NCI-H2196 (cell line): ENCODE measurements at regions not wholly inside any gene's neighbourhood (a gene's known extent, or its start where the extent isn't known, plus 50 kb on each side); places are given as distances from the start of the nearest gene placed in this dataset.
A peak's percentile ranks its signal among the peaks of the same experiment; 100 is the strongest.

Source experiments
- DNase-seq: peaks from one replicate; lab custom pipeline; 2025; ENCODE audit not compliant: unreplicated experiment; lab: John Stamatoyannopoulos, UW

DNA sequence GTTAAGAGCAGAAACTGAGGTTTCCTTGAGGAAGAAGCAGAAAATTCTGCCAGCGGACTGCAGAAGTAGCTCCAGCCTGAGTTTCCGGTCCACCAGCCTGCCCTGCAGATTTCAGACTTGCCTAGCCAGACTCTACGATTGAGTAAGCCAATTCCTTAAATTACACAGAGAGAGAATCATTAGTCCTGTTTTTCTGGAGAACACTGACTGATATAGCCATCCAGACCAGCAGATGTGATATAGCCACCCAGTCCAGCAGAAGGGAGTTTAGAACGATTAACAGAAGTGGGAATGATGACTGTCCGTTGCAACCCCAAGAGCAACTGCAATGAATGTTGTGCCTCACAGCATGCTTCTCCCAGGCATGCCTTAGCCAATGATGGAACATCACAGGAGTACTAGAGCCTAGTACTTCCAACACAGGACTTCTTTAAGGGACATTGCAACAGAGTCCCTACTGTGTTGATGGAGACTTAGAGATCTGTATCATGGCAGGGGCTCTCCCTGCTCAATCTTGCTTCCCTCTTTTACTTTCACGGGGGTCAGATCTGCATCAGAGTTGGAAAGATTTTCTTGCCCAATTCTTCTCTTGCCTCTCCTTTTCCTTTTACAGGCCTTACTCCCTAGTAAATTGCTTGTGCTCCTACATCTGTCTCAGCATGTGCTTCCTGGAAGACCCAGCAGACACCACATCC lies 264.6 kb upstream of the CLNK start:
- DNase-seq, result no peak

DNA sequence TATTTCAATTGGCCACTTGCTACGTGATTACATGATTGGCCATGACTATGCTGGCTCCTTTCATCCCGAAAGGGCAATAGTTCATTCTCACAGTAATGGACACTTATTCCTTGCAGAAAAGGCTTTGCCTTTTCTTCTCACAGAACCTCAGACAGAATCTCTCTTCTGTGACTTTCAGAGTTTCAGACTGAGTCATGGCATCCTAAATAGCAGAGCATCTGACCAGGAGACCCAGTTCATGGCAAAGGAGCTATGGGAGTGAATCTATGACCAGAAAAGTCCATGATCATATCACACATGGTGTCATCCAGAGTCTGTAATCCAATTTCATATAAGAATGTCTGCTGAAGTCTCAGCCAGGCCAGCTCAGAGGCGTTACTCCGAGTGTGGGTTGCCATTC lies 263.3 kb upstream of the CLNK start:
- no peak for DNase-seq

DNA sequence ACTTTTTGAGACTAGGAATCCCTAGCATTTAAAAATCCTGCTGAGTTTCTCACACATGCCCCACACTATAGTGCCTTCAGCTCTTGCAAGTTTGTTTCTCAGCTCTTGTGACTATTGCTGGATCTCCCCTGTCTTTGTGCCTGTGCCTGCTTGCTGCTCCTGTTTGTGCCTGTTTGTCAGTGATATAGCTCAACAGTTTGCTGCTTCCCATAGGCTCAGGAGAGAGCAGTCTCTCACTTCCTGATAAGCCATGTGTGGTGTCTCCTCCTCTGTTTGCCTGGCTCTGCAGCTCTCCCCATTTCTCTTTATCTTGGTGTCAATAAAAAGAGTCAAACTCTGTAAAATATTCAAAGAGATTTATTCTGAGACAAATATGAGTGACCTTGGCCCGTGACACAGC lies 259.8 kb upstream of the CLNK start:
- DNase-seq, result no peak

DNA sequence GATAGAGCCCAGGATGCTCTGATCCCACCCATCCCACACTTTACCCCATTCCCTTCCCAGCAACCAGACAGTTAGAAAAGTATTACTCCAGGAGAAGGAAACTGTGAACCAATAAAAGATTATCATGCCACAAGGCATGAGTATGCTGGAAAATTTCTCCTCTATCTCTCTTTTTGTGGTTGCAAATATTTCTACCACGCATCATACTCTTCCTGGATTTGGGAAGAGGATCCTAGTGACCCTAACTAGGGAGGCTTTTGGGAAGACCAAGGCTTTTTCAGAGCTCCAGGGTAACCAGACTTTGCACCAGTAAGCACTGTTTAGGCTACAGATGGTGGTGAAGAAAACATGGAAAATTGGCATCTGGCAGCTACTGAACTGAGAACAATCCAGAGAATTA lies 257.6 kb upstream of the CLNK start:
- DNase-seq, result no peak

DNA sequence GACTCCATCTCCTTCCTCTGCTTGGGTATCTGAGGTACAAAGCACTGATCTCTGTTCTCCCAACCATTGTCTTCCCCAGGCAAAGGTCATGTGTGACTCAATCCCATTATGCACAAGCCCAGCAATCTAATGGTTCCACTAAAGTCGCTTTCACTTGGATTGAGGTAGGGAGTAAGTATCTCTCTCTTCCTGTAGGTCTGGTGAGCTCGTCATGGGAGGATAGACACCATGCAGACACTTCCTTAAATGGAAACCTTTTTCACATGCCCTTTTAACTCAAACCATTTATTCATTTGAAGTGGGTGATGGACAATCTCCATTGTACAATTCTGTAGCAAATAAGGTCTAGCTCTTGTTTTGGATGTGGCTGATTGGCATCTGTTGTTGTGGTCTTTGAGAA lies 245.2 kb upstream of the CLNK start:
- DNase-seq, result no peak

DNA sequence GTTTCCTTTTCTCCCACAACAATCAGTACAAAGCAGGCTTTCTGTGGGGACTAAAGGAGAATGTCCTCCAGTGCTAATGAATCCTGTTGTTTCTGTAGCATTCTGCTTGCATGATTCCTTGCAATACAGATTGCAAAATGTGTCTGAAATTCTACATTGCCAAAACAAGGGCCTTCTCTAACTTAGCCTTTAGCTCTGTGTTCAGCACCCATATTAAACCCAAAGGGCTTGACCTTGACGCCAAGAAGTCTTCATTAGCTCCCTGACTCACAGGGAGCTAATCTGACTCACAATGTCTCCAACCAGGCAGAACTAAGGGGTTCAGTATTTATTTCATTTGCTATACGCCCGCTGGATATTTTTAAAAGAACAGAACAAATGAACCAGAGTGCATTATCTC lies 241.4 kb upstream of the CLNK start:
- no peak for DNase-seq

DNA sequence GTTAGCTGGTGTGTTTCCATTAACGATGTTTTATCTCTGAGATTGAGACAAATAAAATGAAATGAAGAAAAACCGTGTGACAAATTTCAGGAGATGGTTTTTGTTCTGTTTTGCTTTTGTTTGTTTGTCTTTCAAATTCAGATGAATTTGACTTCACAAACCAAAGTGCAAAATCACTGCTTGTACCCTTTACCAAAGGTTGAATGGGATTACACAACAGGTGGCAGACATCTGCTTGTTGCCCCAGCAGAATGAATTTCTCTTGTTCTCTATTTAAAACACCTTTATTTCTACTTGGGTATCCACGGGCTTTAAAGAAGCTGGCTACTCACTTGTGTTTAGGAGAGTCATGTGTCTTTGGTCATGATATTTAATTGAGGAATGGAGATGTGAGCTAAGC lies 239.7 kb upstream of the CLNK start:
- no peak for DNase-seq

DNA sequence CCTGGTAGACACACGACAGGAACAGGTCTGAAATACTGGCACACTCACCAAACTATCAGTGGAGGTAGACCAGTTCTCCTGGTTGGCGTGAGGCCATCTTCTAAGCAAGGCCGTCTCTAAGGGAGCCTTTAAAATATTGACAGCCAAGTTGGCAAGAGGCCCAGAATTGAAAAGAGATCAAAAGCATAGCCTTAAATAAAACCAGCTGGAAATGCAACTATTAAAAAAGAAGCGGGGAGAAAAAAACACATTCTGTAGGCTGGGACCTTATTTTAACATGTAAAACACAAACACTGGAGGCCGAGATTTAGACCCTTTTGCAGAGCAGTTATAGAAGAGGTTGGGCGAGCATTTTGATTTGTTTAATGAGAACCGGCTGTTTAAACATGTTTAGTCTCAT lies 233.0 kb upstream of the CLNK start:
- DNase-seq, result peak; percentile 90

DNA sequence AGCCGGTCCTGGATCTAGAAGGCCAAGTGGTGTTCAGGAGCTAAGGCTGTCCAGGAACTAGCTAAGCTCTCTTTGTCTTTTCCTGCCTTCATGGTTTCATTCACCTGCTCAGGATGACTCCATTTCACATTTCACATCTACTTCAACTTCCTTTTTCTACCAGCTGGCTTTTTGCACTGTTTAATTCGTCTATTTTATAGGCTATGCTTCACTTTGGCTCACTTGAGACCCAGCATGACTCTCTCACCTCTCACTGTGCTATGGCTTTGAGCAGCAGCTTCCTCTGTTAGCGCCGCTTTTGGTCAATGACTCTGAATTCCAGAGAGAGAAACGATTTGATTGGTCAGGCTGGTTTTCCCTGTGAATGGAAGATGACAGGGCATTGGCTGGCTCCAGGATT lies 213.5 kb upstream of the CLNK start:
- no peak for DNase-seq

DNA sequence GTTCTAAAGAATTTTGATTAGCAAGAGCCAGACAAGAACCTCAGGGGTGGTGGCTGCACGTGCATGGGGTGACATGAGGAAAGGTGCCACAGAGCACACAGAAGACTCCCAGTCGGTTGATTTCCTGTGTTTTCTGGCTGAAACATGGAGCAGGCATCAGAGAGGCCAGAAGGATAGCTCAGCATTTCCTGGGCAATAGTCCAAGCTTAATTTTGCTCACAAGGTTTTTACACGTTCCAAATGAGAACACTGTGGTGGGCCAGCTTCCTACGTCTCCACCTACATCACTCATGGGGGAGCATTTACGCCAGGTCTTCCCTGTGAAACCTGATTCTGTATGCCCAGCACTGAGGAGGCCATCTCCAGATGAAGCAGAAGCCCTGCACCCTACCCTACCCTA lies 212.5 kb upstream of the CLNK start:
- no peak for DNase-seq

DNA sequence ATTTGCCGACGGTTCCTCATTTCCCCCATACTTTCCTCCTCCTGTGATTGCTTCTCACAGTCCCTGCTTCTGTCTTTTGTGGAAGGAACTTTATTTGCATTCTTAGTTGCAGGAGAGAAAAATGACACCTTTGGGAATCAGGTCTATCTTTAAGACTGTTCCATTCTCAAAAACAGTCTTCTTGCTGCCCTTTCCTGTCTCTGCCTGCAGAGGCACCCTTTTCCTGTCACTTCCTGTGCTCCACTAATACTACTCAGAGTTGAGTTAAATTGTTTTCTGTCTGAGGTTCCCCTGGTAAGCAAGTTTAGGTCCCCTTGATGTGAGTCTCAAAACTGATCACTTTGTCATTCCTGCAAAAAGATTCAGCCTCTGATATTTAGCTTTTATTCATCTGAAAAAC lies 208.8 kb upstream of the CLNK start:
- DNase-seq, result no peak

DNA sequence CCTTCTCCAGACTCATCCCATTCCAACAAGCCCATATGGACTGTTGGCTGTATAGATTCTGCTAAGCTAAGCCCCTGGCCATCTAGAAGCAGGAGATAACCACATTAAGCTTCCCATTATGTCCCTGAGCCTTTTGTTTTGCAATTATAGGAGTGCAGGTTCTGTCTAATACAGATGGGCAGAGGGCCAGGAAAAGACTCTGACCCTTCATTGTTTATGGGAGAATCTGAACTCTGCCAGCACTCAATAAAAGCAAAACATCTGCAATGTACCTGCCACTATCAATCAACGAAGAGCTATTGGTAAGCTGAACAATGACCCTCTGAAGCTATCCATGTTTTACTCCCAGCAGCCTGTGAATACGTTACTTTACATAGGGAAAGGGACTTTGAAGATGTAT lies 207.3 kb upstream of the CLNK start:
- DNase-seq, result peak; percentile 2

DNA sequence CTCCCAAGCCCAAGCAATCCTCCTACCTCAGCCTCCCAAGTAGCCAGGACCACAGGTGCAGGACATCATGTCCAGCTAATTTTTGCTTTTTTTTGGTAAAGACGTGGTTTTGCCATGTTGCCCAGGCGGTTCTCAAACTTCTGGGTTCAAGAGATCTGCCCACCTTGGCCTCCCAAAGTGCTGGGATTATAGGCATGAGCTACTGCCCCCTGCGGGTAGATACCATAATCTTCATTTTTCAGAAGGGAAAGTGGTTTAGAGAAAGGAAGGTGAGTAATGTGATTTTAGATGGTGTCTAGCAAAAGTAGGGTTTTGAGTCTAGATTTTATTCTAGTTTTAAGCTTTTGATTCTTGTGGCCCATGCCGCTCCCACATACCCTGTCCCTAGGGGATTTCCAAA lies 205.3 kb upstream of the CLNK start:
- no peak for DNase-seq

DNA sequence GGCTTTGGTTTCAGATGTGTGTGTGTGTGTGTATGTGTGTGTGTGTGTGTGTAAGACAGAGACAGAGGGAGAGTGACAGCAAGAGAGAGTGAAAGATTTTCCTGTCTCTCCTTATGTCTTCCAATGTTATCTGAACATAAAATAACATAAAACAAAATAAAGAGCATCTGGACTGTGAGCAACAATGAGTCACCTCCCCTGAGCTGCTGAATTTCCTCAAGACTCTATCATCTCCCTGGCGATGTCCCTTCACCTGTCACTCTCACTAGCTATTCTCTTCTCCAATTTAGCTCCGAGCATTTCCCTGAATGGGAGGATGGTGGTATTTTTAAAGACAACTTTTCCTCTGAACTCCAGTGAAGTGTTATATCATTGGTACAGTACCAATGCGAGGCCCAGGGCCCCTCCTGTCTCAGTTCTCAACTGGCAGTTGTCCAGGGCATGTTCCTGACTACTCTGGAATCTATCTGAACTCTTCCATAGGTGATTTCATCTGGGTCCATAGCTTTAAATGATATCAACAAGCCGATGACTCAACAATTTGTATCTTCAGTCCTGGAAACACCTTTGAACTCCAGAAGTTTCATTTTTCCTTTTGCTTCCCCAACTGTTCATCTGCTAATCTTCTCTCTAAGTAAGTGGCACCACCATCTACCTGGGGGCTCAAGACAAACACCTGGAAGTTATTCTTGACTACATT lies 195.0 kb upstream of the CLNK start:
- no peak for DNase-seq

DNA sequence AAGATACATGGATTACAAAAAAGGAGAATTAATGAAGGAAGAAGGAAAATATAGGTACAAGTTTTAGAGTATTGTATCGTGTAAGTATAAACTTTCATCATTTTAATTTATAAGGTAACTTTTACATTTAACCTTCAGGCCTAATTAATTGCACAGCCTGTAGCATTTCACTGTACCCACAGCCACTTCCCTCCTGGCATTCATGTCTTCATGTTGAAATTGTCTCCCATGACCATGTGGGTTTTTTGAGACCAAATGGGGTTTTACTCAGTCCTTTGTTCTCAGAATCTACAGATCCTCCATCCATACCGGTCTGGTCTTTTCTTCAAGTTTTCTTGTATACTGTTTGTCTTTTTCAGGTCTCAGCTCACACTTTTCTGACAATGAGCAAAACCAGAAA lies 194.3 kb upstream of the CLNK start:
- no peak for DNase-seq

DNA sequence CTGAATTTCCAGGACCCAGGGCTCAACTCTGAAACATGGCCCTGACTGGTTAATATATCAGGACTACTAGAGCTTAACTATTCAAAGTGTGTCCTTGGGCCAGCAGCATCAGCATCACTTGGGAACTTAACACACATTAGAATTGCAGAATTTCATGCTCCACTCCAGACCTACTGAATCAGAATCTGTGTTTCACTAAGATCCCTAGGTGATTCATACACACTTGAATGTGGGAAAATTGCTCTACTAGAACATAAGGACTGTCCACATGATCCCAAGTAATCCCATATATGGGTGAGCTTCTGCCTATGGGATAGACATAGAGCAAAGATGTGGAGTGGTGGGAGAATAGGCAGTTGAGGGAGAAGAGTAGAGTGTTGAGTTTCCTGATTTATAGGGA lies 192.5 kb upstream of the CLNK start:
- DNase-seq, result no peak

DNA sequence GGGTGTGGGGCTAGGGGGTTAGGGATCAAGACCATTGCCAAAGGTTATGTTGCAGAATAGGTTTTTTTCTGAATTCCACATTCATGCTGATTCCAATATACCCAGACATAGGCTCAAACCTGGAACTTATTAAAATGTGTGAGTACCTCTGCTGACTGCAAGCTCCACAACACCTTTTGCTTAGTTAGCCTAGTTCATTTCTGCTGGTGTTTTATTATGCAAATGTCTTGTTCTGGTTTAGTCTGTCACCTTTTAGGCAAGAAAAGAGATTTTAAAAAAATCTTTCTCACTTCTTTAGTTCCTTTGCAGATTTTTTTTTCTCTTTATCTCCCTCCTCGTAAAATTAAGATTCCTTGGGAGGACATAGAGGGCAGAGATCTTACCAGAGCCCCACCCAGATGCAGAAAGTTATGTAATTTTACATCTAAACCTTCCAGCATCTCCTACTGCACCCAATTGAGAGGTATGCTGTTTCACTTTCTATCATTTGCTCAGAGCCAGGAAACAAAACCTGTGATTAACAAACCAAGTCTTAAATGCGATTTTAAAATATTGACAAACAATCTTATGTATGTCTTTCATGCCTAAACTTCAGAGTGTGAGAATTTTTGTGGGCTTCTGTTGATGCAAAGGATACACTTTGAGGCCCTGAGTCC lies 190.7 kb upstream of the CLNK start:
- DNase-seq, result no peak

DNA sequence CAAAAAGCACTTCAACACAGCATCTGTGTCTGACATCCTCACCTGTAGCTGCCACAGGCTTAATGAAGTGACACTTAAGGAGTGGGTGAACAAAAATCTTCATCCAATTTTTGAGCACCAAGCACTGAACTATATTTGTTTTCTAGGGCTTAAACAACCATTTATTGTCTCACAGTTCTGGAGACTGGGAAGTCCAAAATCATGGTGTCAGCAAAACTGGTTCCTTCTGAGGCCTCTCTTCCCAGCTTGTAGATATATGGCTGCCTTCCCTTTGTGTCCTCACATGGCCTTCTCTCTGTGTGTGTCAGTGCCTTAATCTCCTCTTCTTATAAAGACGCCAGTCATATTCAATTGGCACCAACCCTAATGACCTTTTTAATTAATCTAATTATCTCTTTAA lies 189.2 kb upstream of the CLNK start:
- DNase-seq, result no peak

DNA sequence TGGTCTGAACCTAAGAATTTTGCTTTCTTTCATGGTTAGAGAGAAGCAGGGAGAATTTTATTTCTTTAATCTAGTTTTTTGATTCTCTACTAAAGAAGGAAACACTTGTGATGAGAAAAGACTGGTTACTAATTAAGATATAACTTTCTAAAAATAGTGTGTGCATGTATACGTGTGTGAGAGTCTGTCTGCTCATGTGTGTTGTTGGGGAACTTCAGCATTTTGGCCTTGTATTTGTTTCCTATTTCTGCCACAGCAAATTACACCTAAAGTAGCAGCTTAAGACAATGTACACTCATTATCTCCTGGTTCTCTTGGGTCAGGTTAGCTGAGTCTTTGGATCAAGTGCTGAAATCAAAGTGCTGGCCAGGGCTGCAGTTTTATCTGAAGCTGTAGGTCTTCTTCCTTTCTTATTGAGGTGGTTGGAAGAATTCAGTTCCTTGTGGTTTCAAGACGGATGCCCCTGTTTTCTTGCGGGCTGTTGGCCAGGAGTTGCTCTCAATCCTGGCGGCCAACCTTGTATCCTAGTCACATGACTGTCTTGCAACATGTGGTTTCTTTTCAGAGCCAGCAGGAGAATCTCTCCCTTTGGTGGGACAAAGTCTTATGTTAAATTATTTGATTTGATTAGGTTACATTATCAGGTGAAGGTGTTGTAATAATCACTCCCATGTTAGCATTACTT lies 188.4 kb upstream of the CLNK start:
- no peak for DNase-seq

DNA sequence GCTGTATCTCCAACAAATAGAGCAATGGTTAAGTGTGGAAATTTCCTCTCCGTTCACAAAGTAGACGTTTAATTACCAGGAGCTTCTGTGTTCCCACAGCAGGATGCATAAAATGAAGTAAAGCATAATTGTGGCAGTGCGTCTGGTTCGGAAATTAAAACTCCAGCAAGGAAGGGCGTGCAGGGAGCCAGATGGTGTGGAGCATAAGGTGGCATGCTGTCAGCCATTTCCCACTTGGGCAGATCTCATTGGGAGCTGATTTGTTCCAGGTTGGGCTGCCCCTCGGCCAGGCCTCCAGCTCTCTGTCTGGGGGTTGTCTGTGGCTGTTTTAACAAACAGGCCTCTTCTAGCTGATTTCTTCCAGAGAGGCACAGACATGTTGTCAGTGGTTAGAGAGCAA lies 182.1 kb upstream of the CLNK start:
- no peak for DNase-seq

DNA sequence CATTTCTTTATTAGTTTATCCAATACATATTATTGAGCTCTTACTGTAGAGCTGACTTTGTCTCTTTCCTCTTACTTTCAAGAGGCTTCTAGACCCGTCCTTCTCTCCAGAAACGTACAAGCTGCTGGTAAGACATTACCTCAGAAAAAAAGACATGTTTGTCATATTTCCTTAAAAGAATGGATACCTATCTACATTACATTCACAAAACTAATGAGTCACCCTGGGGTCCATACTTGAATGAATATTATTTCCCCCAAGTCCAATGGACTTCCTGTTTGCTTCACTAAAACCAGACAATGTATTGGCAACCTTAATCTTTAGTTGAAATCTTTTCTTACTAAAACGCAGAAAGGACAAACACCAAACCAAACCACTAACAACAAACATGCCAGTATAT lies 176.5 kb upstream of the CLNK start:
- DNase-seq, result no peak

DNA sequence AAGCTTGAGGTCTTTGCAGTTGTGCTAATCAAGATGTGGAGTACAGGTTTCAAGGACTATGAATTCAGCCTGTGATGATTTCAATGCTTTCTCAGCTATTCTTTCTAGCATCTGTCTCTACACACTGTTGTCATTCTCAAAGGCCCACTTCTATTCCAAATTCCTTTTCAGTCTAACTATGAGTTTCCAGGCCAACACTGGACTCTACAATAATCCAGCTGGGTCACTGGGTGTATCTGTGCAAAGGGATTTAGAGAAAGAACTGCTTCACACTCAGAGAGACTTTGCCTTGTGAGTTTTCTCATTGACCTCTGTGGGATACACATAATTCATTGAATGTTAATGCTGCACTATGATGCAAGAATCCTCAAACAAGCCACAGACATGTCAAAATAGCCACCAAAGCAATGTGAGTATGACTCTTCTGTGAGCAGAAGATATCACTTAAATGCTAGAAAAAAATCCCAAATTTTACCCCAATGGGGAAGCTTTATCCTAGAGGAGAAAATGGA lies 171.8 kb upstream of the CLNK start:
- DNase-seq, result no peak
